ENCODE measurements at regions not wholly inside any gene's neighbourhood (a gene's known extent, or its start where the extent isn't known, plus 50 kb on each side); places are given as distances from the start of the nearest gene placed in this dataset.
"Not testable (repeated sequence)": the region's sequence is repeated elsewhere in the genome, so short reads cannot be mapped to it uniquely, and the experiment has no call there.

- DNase-seq = no peak
Measured at GRCh38 chr17:14595656-14596055, 294.8 kb downstream of the HS3ST3B1 start.

GRCh38 chr17:14594690-14595089 lies 293.8 kb downstream of the HS3ST3B1 start:
- DNase-seq = no peak

GRCh38 chr17:14593956-14594355 lies 293.1 kb downstream of the HS3ST3B1 start:
- no peak for DNase-seq

GRCh38 chr17:14590459-14591250 lies 289.8 kb downstream of the HS3ST3B1 start:
- no peak for DNase-seq

- no peak for DNase-seq
Measured at GRCh38 chr17:14585099-14585498, 284.2 kb downstream of the HS3ST3B1 start.

- no peak for DNase-seq
Measured at GRCh38 chr17:14582996-14583395, 282.1 kb downstream of the HS3ST3B1 start.

- DNase-seq = no peak
Measured at GRCh38 chr17:14581186-14581830, 280.4 kb downstream of the HS3ST3B1 start.

- no peak for DNase-seq
Measured at GRCh38 chr17:14580499-14580898, 279.6 kb downstream of the HS3ST3B1 start.

- no peak for DNase-seq
Measured at GRCh38 chr17:14579716-14580115, 278.8 kb downstream of the HS3ST3B1 start.

- no peak for DNase-seq
Measured at GRCh38 chr17:14575471-14575953, 274.6 kb downstream of the HS3ST3B1 start.

- not testable (repeated sequence) for DNase-seq
Measured at GRCh38 chr17:14560325-14560724, 259.4 kb downstream of the HS3ST3B1 start.

GRCh38 chr17:14559264-14560119 lies 258.6 kb downstream of the HS3ST3B1 start:
- DNase-seq = no peak

GRCh38 chr17:14557480-14557879 lies 256.6 kb downstream of the HS3ST3B1 start:
- DNase-seq = no peak

GRCh38 chr17:14553847-14554246 lies 253.0 kb downstream of the HS3ST3B1 start:
- DNase-seq = no peak

- DNase-seq = no peak
Measured at GRCh38 chr17:14552306-14552705, 251.4 kb downstream of the HS3ST3B1 start.

GRCh38 chr17:14547556-14547955 lies 246.7 kb downstream of the HS3ST3B1 start:
- DNase-seq = no peak

- no peak for DNase-seq
Measured at GRCh38 chr17:14547016-14547415, 246.1 kb downstream of the HS3ST3B1 start.

- no peak for DNase-seq
Measured at GRCh38 chr17:14545156-14545906, 244.4 kb downstream of the HS3ST3B1 start.

GRCh38 chr17:14541714-14542113 lies 240.8 kb downstream of the HS3ST3B1 start:
- no peak for DNase-seq

- no peak for DNase-seq
Measured at GRCh38 chr17:14539801-14540200, 238.9 kb downstream of the HS3ST3B1 start.

GRCh38 chr17:14532242-14532641 lies 231.4 kb downstream of the HS3ST3B1 start:
- not testable (repeated sequence) for DNase-seq

All from NCI-H82 (cell line).